Ovary (tissue), 7 donors: ENCODE measurements at regions not wholly inside any gene's neighbourhood (a gene's known extent, or its start where the extent isn't known, plus 50 kb on each side); places are given as distances from the start of the nearest gene placed in this dataset.

Source experiments
- DNase-seq, 5 donors: peaks; one replicate each; pipeline ENCODE4 v3.0.0-alpha.2; 2019 to 2020
- H3K27ac ChIP-seq, 2 donors: fragments of 200-600 bp; one replicate each; pipeline versions ENCODE4 v1.5.1 to v1.8.0; 2019 to 2022
- H3K27me3 ChIP-seq: fragments of 200-600 bp; one replicate; pipeline ENCODE4 v1.8.0; 2022
- H3K36me3 ChIP-seq: fragments of 200-600 bp; sonication (generic); one replicate; pipeline ENCODE4 v1.5.1; 2019
- H3K4me1 ChIP-seq: one replicate; pipeline ENCODE4 v1.8.1; 2013; ENCODE audit warnings: mild to moderate bottlenecking, moderate library complexity; ENCODE audit not compliant: insufficient read depth
- H3K4me3 ChIP-seq: fragments of 200-600 bp; sonication (generic); one replicate; pipeline ENCODE4 v1.5.1; 2017
- H3K9me3 ChIP-seq, 2 donors: fragments of 200-600 bp in 1 of 2; sonication (generic) in 1 of 2; one replicate each; pipeline versions ENCODE4 v1.5.1 to v1.8.1; 2013 to 2019; ENCODE audit warnings: mild to moderate bottlenecking in 1 of 2, moderate library complexity in 1 of 2
- EP300 ChIP-seq: sonication (generic); formaldehyde crosslinking; IDR thresholded peaks from one replicate; pipeline ENCODE4 v1.6.1; 2017; ENCODE audit warnings: antibody characterized with exemption
- POLR2A ChIP-seq: fragments of 450-650 bp; IDR thresholded peaks from one replicate; pipeline ENCODE4 v1.6.1; 2017; ENCODE audit warnings: antibody characterized with exemption, mild to moderate bottlenecking, moderate library complexity
- WGBS, 3 donors: extraction: QIAGEN DNeasy Blood & Tissue Kit in 1 of 3; methylation state at CpG; one replicate each; pipeline versions ENCODE4 v1.1.5 to v1.1.7; 2013 to 2017; 5-methylcytosine and 5-hydroxymethylcytosine counted together
- intact Hi-C, 4 donors: fragments of 100-400 bp; cut with DNase I; formaldehyde crosslinking; loops; one replicate each; pipeline versions ENCODE4 v1.11.0 to v1.15.1; 2022 to 2023
- TF ChIP-seq, protein P1 (sequence below), 3 donors: fragments of 450-650 bp in 2 of 3; fragments of 200-600 bp in 1 of 3; IDR thresholded peaks; one replicate each; pipeline versions ENCODE4 v1.5.1 to v1.8.0; 2016 to 2022; ENCODE audit warnings: antibody characterized with exemption in 3 of 3, mild to moderate bottlenecking in 1 of 3
- donor health status: DM: no; HTN: no; CAD: no; lungs with moderate emphysema.
- donor health status: DM: no; HTN: no; CAD: no.
- donor health status: Bipolar disorder and iron deficiency.
- donor health status: DM: no; HTN: no; CAD: no.
- donor health status: DM: yes; HTN: yes; CAD: no.

DNA sequence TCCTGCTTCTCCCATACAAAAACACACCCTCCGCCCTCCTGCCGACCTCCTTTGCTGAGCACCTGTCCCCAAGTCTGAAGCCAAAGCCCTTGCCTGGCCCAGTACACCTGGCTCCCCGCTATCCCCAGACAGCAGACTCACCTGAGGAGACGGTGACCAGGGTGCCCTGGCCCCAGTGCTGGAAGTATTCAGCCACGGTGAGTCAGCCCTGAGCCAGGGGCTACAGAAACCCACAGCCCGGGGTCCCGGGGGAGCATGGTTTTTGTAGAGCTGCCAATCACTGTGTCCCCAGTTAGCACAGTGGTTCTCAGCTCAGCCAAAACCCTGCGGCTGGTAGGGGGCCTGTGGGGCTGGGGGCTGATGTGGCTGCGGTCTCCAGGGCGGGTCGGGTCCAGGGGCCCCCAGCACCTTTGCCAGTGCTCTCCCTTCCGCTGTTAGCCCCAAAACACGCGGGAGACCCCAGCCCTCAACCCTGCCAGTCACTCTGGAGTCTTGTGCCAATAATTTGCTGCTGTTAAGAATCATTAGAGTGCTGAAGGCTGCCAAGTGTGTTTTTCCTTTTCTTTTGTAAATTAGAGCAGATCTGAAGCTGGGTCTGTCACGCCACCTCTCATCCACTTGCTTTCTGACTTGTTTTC lies 339.0 kb downstream of the TMEM121 start:
- Histone ChIP-seq H3K27ac (no peak overlapping the region), H3K9me3 (no peaks in the 10 kb centered on the region), H3K4me1 (no peaks in the 10 kb centered on the region), H3K36me3 (no peaks in the 10 kb centered on the region), H3K4me3 (no peak overlapping the region), H3K27me3 (no peaks in the 10 kb centered on the region)
- intact Hi-C loops, result no loop called here
- DNase-seq, result peak in 2 of 5 donors; percentile 5 to 15
- 73% methylated on average over 15 of the region's 15 CpGs for WGBS, 3 donors
- TF ChIP-seq POLR2A (no peak), EP300 (no peak)
- TF ChIP-seq, protein P1, sequence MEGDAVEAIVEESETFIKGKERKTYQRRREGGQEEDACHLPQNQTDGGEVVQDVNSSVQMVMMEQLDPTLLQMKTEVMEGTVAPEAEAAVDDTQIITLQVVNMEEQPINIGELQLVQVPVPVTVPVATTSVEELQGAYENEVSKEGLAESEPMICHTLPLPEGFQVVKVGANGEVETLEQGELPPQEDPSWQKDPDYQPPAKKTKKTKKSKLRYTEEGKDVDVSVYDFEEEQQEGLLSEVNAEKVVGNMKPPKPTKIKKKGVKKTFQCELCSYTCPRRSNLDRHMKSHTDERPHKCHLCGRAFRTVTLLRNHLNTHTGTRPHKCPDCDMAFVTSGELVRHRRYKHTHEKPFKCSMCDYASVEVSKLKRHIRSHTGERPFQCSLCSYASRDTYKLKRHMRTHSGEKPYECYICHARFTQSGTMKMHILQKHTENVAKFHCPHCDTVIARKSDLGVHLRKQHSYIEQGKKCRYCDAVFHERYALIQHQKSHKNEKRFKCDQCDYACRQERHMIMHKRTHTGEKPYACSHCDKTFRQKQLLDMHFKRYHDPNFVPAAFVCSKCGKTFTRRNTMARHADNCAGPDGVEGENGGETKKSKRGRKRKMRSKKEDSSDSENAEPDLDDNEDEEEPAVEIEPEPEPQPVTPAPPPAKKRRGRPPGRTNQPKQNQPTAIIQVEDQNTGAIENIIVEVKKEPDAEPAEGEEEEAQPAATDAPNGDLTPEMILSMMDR (IDR thresholded peaks at IDR 0.05), result no peak

GRCh38 chr14:105865904-105866840 lies 339.8 kb downstream of the TMEM121 start:
- H3K4me3 ChIP-seq, result no peak overlapping the region
- TF ChIP-seq, protein P1 (IDR thresholded peaks at IDR 0.05), result no peak
- TF ChIP-seq POLR2A (no peak), EP300 (no peak)
- peak; percentile 4 to 17 (median 9) for DNase-seq

GRCh38 chr14:105866841-105867321 lies 340.5 kb downstream of the TMEM121 start:
- H3K27ac ChIP-seq, result no peak overlapping the region
- WGBS, 3 donors, result 88 to 92% (median 90%) methylated on average over 12 of the region's 12 CpGs
- no peaks in the 10 kb centered on the region for H3K9me3 ChIP-seq
- H3K4me1 ChIP-seq, result no peaks in the 10 kb centered on the region
- H3K4me3 ChIP-seq, result no peak overlapping the region
- TF ChIP-seq, protein P1 (IDR thresholded peaks at IDR 0.05), result no peak
- TF ChIP-seq EP300, result no peak
- TF ChIP-seq POLR2A, result no peak
- peak; percentile 1 to 16 (median 5) for DNase-seq
- H3K27me3 ChIP-seq, result no peaks in the 10 kb centered on the region
- intact Hi-C loops, result no loop called here
- no peaks in the 10 kb centered on the region for H3K36me3 ChIP-seq

More at GRCh38 chr14:105865904-105866840, 339.8 kb downstream of the TMEM121 start:
- 86 to 92% (median 88%) methylated on average over 26 to 32 of the region's 32 CpGs for WGBS, 3 donors
- Histone ChIP-seq H3K27ac (no peak overlapping the region), H3K27me3 (no peaks in the 10 kb centered on the region), H3K9me3 (no peaks in the 10 kb centered on the region), H3K4me1 (no peaks in the 10 kb centered on the region), H3K36me3 (no peaks in the 10 kb centered on the region)
- intact Hi-C loops, result no loop called here

DNA sequence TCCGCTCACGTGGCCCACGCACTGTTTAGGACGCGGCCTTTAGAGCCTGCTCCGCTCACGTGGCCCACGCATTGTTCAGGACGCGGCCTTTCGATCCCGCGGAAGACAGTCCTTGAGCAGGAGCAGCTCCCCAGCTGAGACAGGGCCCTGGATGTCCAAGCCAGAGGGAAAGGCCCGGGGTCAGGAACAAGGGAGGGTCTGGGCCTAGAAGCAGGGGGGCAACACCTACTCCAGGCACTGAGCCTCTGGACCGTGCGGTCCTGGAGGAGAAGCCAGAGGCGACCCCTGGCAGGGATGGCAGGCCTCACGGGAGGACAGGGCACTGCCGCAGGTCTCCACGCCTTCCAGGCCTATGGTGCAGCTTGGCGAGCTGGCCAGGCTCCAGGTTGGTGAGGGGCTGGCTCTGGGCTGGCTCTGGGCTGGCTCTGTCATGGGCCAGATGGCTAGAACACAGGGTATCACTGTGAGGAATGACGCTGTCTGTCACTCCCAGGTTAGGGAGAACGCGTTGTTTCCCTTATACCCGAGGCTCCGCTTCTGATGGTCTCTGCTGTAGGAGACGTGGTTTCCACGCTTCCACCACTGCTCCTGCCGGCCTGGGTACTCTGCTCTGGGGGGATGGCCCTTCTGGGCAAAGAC lies 341.7 kb downstream of the TMEM121 start:
- peak; percentile 2 to 15 (median 3) for DNase-seq
- Histone ChIP-seq H3K27me3 (no peaks in the 10 kb centered on the region), H3K4me1 (no peaks in the 10 kb centered on the region), H3K4me3 (no peak overlapping the region), H3K36me3 (no peaks in the 10 kb centered on the region), H3K27ac (no peak overlapping the region), H3K9me3 (no peaks in the 10 kb centered on the region)
- WGBS, 3 donors, result 88 to 90% (median 89%) methylated on average over 25 to 29 of the region's 29 CpGs
- intact Hi-C loops, result no loop called here
- no peak for TF ChIP-seq EP300
- no peak for TF ChIP-seq POLR2A
- TF ChIP-seq, protein P1 (IDR thresholded peaks at IDR 0.05), result no peak
